HG02678 (cell line): ENCODE measurements at regions not wholly inside any gene's neighbourhood (a gene's known extent, or its start where the extent isn't known, plus 50 kb on each side); places are given as distances from the start of the nearest gene placed in this dataset.
"Not testable (repeated sequence)": the region's sequence is repeated elsewhere in the genome, so short reads cannot be mapped to it uniquely, and the experiment has no call there.

ENCODE experiments used
- ATAC-seq: cut with Tn5 transposase; IDR thresholded peaks from one replicate; pipeline ENCODE4 v1.9.1; 2021; ENCODE audit warnings: mild to moderate bottlenecking, moderate library complexity; ENCODE audit not compliant: unreplicated experiment

DNA sequence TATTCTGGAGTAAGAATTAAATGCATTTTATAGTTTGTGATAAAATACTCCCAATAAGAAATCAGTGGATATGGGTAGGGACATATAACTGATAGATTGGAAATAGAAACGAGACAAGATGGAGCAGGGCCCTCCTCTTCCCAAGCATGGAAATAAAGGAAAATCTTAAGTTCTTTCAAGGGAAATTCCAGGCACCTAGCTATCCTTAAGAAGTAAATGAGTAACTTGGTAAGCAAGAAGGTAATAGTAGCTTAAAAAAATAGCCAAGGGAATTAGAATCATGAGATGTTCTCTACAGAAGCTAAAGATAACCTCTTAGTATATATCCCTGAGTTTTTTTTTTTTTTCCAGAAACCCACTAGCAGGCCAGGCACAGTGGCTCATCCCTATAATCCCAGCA, 105.5 kb upstream of the FAM3C start:
- no peak for ATAC-seq

DNA sequence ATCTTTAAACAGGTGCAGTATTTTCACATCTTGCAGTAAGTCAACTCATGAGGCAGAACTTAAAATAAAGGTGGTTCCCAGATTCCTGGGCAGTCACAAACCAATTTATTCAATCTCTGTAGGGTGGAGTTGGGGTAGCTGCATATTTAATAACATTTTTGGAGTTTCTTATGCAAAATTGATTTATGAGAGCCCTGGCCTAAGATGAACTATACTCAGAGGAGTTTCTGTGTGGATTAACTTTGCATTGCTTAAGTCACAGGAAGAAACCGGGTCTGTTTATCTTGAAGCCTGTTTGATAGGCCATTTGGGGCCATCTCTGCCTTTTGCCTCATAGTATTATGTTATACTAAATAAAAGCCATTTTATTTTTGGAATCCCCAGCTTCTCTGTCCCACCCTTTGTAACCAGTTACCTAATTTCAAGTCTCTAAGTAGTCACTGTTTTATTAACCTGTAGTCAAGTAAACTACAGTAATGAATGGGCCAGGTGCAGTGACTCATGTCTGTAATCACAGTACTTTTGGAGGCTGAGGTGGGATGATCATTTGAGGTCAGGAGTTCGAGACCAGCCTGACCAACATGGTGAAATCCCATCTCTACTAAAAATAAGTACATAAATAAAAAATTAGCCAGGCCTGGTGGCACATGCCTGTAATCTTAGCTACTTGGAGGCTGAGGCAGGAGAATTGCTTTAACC, 104.4 kb upstream of the FAM3C start:
- no peak for ATAC-seq

DNA sequence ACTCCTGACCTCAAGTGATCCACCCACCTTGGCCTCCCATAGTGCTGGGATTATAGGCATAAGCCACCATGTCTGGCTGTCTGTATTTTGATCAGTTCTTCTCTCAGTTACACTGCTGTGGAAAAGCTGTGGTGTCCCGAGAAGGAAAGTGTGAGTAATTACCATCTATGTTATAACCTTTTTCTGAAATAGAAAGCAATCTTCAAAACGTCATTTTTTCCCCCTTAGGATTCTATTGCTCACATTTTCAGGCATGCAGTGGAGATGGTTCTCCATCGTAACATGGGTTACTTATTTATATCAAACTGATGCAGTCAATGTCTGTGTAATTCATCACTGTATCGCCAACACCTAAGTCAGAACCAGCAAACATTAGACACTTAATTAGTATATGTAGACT, 103.5 kb upstream of the FAM3C start:
- ATAC-seq = no peak

DNA sequence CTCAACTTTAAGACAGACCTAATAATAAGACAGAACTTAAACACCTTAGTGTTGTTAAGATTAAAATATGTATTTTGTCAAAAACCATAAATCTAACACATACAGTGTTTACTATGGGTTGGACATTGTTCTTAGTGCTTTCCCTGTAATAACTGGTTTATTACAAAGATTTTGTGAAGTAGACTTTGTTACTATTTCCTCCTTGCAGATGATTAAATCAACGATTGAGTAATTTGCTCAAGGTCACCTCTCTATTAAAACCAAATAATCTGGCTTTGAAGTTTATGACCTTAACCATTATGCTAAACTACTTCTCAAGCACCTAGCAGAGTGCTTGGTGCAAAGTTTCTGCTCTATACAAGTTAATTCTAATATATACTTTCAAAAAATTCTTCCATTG, 102.7 kb upstream of the FAM3C start:
- ATAC-seq = no peak

DNA sequence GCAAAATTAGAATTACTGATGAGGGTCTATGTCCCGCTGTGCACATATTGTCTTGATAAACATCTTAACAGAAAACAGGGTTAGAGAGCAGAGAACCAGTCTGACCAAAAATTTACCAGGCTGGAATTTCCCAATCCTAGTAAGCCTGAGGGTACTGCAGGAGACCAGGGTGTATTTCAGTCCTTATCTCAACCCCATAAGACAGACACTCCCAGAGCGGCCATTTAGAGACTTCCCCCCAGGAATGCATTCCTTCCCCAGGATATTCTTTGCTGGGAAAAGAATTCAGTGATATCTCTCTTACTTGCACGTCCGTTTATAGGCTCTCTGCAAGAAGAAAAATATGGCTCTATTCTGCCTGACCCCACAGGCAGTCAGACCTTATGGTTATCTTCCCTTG, 101.4 kb upstream of the FAM3C start:
- not testable (repeated sequence) for ATAC-seq

DNA sequence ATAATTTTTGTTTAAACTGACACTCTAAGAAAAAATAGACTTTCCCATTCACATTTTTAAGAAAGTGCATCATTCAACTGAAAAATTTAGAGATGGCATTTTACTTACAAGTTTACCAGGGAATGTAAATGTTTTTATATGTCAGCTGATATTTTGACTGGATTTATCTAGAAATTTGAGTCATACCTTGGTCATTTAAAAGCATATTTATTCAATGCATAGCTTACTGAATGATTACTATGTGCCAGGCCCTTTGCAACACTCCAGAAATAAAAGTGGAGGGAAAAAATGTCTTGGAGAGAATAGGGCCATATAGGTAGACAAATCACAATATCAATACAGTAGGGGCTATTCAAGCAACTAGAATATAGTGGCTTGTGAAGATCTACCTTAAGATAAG, 98.4 kb upstream of the FAM3C start:
- no peak for ATAC-seq

DNA sequence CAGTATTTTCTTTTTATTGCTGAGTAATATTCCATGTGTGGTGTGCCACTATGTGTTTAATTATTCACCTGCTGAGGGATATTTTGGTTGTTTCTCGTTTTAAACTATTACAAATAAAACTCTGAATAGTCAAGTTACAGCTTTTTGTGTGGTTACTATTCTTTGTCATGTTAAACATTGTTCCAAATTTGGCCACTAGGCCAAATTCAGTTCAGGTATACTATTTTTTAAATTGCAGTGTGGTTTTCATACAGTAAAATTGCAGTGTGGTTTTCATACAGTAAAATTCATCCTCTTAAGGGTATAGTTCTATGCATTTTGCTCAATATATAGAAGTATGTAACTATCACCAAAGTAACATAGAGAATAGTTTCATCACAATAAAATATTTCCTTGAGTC, 97.4 kb upstream of the FAM3C start:
- no peak for ATAC-seq

DNA sequence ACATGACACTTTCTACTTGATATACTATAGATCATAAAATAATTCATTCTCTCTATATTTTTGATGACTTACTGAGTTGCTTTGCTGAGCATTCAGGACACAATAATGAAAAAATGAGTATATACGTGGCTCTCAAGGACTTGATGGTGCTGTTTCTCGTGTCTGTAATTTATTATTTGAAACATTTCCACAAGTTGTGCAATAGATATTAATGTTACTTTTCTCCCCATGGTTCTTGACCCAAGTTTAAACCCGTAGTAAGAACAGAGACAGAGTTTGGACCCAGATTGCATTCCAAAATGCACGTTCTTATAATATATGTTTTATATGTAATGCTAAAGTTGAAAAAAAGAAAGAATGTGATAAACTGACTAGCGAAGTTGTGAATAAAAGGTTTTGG, 94.2 kb upstream of the FAM3C start:
- no peak for ATAC-seq

DNA sequence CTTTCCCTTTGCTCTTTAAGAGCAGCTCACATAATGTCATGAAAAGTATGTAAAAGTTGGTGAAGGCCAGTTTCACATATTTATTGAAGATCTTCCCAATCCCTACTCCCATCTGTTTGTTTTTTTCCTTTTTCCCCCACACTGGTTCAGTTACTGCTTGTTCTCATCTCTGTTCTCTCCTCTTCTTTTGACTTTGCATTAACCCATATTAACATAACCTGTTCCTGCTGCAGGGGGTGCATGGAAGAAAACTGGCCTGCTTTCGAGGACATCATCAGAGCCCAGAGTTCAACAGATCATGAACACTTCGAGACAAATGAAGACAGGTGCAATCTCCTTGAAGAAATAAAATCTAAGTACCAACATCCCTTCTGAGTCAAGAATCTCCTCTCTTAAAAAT, 93.3 kb upstream of the FAM3C start:
- ATAC-seq = no peak

DNA sequence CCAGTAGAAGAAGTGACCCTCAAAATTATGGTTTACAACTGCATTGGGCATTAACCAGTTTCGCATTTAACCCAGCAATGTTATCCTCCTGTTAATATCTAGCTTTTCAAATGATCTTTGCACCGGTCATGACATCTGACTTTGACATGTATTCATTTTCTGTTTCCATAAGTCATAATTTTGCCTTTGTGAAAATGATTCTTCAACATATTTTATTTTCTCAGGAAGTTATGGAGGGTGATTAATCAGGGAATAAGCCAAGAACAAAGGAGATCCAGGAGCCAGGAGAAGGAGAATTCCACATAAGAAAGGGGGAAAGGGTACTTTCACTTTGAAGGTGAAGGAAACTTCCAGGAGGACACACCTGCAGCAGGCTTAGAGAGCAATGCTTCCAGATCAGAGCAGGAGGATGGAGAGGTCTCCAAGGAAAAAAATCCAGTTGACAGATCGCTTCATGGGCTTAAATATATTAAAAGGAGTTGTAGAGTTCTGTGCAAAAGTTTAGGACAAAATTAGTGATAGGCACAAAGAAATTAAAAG, 92.1 kb upstream of the FAM3C start:
- no peak for ATAC-seq

DNA sequence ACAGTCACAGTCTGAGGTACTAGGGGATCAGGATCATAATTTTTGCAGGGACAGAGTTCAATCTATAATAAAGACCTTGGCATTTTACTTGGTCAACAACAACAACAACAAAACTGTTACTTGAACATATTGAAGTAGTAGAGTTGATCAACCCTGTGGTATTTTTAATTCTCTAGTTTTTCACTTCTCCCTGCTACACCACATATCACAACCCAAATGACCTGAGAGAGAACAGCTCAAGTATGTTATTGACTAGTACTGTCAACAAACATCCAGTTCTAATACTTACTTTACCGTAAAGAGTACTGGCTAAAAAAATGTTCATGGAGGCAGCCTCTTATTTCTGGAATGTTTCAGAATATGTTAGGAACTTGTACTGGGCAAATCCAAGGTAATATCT, 90.5 kb upstream of the FAM3C start:
- no peak for ATAC-seq

DNA sequence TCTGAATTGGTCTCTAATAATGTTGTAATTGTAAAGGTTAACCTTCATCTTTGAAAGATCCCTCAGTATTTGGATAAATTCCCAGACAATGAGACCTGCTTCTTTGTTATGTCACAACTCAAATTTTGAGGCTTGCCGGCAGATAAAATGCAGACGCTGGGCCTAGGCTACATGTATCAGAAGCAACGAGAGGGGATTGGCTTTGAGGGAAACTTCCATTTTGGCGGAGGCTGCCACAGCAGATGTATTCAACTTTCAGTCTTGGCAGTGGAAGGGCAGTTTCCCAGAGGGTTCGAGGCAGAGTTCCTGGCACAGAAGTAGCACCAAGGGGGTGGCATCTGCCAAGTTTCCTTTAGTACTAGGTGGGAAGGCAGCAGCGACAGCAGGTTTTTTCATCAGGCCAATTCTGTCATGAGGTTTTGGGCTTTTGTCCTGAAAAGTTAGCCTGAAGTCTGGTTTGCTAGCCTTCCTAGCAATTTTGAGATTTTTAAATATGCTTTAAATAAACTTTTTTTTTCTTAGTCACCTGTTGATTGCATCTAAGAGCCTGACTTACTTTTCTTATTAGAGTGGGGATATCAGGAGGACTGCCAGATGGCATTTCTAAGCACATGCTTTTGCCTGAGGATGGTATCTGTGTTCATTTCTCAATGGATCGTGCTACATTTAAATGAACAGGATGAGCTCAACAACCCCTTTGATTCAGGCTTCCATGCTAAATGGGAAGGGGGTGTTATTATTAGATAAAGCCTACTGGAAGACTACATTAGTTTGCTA, 89.5 kb upstream of the FAM3C start:
- no peak for ATAC-seq

DNA sequence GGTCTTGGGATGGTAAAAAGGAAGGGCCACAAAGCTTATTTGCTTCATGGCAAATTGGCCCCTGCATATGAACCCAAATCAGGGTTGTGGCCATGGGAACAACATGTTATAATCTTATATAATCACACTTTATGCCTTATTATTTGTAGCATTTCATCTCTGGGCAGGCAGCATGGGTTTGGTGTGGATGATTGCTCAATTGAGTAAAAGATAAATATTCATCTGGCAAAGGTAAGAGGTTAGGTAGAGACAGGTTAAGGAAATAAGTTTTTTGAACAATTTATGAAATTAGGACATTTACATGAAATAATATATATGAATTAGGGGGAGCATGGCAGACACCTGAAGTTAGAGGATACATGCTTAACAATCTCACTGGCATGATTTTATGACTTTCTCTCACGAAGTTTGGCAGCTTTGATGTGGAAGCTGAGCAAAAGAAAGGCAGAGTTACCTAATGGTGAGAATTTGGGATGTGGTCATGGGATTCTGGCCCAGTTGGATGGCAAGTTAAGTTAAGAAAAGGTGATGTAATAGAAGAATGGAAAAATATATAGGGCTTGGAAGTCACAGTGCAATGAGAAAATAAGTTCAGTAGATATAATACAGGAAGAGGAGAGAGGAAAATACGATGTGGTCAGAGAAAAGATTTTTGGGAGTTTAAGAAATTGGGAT, 88.1 kb upstream of the FAM3C start:
- no peak for ATAC-seq

DNA sequence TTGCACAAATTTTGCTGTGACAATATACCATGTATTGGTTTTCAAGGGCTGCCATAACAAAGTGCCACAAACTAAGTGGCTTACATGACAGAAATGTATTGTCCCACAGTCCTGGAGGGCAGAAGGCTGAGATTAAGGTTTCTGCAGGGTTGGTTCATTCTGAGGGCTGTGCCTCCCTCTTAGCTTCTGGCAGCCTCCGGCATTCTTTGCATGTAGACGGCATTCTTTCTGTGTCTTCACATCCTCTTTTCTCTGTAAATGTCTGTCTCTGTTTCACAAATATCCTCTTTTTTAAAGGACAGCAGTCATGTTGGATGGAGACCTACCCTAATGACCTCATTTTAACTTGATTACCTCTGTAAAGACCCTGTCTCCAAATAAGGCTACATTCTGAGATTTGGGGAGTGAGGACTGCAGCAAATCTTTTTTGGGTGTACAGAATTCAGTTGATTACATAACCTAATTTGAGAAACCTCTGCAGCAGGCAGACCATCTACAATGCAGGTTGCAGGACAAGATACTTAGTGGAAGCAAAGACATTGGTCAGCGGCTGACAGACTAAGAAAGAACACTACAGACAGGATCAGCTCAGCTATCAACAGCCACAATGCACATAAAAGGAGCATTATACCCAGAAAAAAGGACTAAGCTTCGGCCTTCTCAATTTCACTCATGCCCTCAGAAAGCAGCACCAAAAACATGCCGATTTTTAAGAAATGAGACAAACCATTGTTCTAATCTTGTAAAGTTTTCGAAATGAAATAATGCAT, 84.6 kb upstream of the FAM3C start:
- ATAC-seq = no peak

DNA sequence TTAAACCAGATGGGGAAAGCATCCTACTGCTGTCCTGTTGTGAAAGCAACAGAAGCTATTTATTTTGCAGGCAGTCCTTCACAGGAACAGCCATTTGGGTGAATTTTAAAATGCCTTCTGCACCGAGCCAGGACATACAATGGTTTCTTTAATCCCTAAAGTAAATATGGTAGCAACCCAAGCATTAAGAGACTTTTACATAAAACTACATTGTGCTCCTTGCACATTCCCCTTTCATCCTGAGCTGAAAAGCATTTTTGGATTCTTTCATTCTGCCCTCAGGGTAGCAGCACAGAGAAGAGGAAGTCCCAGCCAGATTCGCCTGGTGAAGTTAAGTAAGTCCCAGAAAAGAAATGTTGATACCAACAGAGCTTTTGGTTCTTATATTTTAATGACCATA, 84.0 kb upstream of the FAM3C start:
- ATAC-seq = no peak

DNA sequence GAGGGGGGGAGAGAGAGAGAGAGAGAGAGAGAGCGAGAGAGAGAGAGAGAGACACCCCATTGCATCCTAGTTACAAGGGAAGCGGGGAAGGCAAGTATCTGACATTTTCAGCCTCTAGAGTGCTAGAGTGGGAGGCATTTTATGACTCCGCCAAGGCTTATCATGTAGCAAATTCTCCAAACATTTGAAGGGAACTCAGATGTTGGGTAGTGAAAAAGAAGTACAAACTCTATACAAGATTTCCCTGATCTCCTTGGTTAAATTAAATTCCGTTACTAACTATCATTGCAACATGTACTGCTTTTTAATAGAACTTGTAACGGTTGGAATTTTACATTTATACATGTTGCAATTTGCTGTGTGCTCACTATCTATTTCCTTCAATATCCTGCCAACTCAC, 83.4 kb upstream of the FAM3C start:
- no peak for ATAC-seq

DNA sequence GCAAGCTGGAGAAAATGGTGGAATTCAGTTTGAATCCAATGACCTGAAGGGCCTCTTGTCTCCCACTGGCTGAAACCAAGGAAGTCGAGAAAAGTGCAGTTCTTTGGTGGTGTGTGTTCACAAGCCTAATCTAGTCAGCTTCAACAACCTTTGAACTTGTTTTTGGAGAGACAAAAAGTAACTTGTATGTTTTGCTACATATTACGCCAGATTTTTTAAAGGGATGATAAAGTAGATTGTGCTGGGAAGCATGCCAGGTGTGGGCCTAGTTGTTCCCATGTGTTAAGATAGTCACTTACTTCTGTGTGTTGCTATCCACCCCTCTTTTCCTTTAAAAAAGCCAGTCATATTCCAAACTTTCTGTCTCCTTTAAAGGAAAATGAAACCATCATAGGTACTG, 79.7 kb upstream of the FAM3C start:
- no peak for ATAC-seq

DNA sequence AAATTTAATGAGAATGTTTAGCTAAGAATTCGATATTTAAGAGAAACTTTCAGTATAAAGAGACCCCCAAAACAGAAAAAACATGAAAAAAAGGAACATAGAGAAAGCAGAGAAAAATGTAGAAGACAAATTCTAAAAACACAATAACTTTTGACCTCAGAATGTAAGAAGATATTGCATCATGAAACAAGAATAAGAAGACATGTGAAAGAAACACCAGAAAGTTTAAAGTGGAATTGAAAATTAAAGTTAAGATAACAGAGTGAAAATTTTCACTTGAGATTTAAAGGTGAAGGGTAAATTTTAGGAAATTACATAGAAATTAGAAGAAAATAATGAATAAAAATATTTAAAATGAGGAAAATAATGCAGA, 78.2 kb upstream of the FAM3C start:
- ATAC-seq = no peak

DNA sequence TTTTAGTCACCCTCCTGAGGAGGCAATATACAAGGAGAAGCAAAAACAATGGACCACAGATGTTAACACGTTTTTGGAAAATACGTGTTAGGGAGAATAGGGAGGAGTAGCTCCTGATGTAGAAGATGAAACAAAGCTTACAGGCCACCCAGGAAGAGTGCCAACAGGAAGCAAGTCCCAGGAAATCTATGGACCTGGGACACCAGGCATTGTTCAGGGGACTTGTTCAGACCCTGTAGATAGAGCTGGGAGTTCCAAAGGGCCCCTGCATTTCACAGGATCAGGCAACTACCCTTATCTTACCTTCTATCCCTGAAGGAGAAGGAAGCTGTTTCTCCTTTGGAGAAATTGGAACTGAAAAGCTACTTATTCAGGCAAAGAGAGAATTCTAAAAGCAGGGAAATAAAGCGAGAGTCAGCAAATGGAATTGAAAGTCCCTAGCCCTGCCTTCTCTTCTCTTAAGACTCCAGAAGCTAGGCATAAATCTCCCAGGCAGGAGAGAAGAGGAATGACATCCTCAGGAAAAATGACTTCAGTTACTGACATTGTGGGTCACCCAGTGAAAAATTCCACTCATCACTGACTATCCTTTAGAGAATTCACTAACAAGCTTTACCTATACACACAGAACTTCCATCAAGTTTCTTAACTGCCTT, 77.7 kb upstream of the FAM3C start:
- ATAC-seq = no peak

DNA sequence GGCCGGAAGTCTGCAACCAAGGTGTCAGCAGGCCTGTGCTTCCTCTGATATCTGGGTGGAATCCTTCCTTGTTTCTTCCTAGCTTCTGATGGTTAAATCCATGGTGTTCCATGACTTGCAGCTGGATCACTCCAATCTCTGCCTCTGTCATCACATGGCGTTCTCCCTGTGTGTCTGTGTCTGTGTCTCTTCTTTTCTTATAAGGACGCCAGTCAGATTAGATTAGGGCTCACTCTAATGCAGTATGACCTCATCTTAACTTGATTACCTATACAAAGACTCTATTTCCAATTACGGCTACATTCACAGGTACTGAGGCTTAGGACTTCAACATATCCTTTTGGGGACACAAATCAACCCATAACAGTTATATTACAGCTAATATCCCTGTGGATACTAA, 70.3 kb upstream of the FAM3C start:
- ATAC-seq = no peak

DNA sequence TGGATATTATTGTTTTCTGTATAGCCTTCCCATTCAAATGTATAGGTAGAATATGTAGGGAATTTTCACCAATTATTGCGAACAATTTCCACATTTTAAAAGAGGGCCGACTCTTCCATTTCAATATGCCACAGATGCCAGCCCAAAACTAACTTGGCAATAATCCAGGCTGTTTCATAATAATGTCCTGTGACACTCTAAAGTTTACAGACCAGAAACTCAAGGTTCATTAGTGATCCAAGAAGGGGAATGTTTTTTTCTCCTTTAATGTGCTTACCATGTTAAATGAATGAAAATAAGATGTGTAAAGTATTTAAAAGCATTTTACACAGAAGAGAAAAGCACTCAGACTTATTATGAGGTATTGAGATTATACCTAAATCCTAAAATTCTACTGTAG, 63.0 kb upstream of the FAM3C start:
- no peak for ATAC-seq
